ENCODE measurements at regions not wholly inside any gene's neighbourhood (a gene's known extent, or its start where the extent isn't known, plus 50 kb on each side); places are given as distances from the start of the nearest gene placed in this dataset.

GRCh38 chr2:111668274-111668616 is 215.7 kb downstream of the ANAPC1 start:
- no peak for DNase-seq
- in situ Hi-C loops (cut with MboI), result loop anchor here (25.0 kb wide), 1 partner anchor 181 kb away; no protein-coding TSS in a partner anchor
- no peak overlapping the region for H3K9ac ChIP-seq
- no peak overlapping the region for H2AFZ ChIP-seq
- TF ChIP-seq EZH2 (IDR thresholded peaks at IDR 0.05; ENCODE audit: insufficient read depth, poor library complexity, severe bottlenecking), result no peak
- no peak for TF ChIP-seq EZH2phosphoT487 (IDR thresholded peaks at IDR 0.05; ENCODE audit: insufficient read depth, low read depth)
- 98 to 99% methylated on average over 4 of the region's 4 CpGs for WGBS, 2 experiments (ENCODE audit: low coverage in 1 of 2, low lambda C conversion rate in 2 of 2, missing lambda C conversion rate in 2 of 2)
- no peaks in the 10 kb centered on the region for H3K36me3 ChIP-seq (ENCODE audit: low read depth)
- H3K4me3 ChIP-seq, result no peak overlapping the region
- H3K4me2 ChIP-seq (ENCODE audit: unreplicated experiment), result no peak overlapping the region
- H3K27me3 ChIP-seq (replicated peaks; ENCODE audit: insufficient read depth), result no peaks in the 10 kb centered on the region
- no peaks in the 10 kb centered on the region for H4K20me1 ChIP-seq (ENCODE audit: insufficient read depth)
- no peak overlapping the region for H3K27ac ChIP-seq
- H3K9me3 ChIP-seq (ENCODE audit: low read depth), result no peaks in the 10 kb centered on the region
- H3K4me1 ChIP-seq (ENCODE audit: insufficient read depth), result peaks cover 2% of the 10 kb centered on the region; the same call in 1 of the 2 replicates
- peaks cover 5% of the 10 kb centered on the region; the same call in 1 of the 2 replicates for H3F3A ChIP-seq (ENCODE audit: insufficient read depth)
- no peaks in the 10 kb centered on the region for H3K79me2 ChIP-seq (ENCODE audit: insufficient read depth)
- H3K9me2 ChIP-seq (ENCODE audit: insufficient read depth), result no peaks in the 10 kb centered on the region

GRCh38 chr2:111668741-111669140 is 215.3 kb downstream of the ANAPC1 start:
- H3K4me3 ChIP-seq, result no peak overlapping the region
- WGBS, 2 experiments (ENCODE audit: low coverage in 1 of 2, low lambda C conversion rate in 2 of 2, missing lambda C conversion rate in 2 of 2), result 90 to 94% methylated on average over 5 of the region's 5 CpGs
- no peaks in the 10 kb centered on the region for H3K9me3 ChIP-seq (ENCODE audit: low read depth)
- H2AFZ ChIP-seq, result no peak overlapping the region
- H3K4me1 ChIP-seq (ENCODE audit: insufficient read depth), result no peaks in the 10 kb centered on the region
- in situ Hi-C loops (cut with MboI), result loop anchor here (25.0 kb wide), 1 partner anchor 181 kb away; no protein-coding TSS in a partner anchor
- peaks cover under 1% of the 10 kb centered on the region; the same call in 1 of the 2 replicates for H3F3A ChIP-seq (ENCODE audit: insufficient read depth)
- no peak for DNase-seq
- no peak overlapping the region for H3K27ac ChIP-seq
- H3K79me2 ChIP-seq (ENCODE audit: insufficient read depth), result no peaks in the 10 kb centered on the region
- H3K9ac ChIP-seq, result no peak overlapping the region
- no peaks in the 10 kb centered on the region for H3K27me3 ChIP-seq (replicated peaks; ENCODE audit: insufficient read depth)
- no peak overlapping the region for H3K4me2 ChIP-seq (ENCODE audit: unreplicated experiment)
- no peaks in the 10 kb centered on the region for H4K20me1 ChIP-seq (ENCODE audit: insufficient read depth)
- TF ChIP-seq EZH2phosphoT487 (IDR thresholded peaks at IDR 0.05; ENCODE audit: insufficient read depth, low read depth) (no peak), EZH2 (IDR thresholded peaks at IDR 0.05; ENCODE audit: insufficient read depth, poor library complexity, severe bottlenecking) (no peak)
- no peaks in the 10 kb centered on the region for H3K36me3 ChIP-seq (ENCODE audit: low read depth)
- H3K9me2 ChIP-seq (ENCODE audit: insufficient read depth), result no peaks in the 10 kb centered on the region

DNA sequence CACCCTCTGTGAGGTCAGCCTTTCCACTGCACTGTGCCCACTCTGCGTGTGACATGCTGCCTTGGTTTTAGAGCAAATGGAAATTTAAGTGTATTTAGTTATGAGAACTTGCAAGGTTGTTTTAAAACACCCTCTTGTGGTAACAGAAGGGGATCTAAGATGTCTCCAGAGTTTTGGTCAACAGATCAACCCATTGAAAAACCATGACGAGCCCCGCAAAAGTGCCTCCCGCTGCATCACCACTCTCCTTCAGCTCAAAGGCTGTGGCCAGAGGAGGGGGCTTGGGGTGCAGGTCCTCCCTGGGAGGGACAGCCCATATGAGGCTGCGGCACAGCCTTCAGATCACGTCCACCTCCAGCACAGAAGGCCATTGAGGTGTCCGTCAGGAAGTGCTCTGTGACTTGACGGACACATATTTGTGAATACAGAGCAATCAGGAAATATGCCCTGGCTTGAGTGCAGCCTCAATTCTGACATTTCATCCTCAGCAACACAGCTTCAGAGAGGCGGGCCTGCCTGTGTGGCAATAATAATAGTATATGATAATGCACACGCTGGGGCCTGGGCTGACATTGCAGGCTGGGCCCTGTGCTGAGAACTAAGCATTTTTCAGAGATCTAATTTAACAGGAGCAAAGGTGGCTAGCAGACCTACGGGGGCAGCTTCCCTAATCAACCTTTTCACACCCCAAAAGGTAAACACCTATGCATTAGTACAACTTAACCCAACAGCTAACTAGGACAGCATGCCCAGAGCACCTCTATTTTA is 213.9 kb downstream of the ANAPC1 start:
- no peak overlapping the region for H3K4me3 ChIP-seq
- no peaks in the 10 kb centered on the region for H3K9me3 ChIP-seq (ENCODE audit: low read depth)
- no peak overlapping the region for H3K4me2 ChIP-seq (ENCODE audit: unreplicated experiment)
- TF ChIP-seq EZH2 (IDR thresholded peaks at IDR 0.05; ENCODE audit: insufficient read depth, poor library complexity, severe bottlenecking) (no peak), EZH2phosphoT487 (IDR thresholded peaks at IDR 0.05; ENCODE audit: insufficient read depth, low read depth) (no peak)
- no peaks in the 10 kb centered on the region for H3K27me3 ChIP-seq (replicated peaks; ENCODE audit: insufficient read depth)
- H3K9ac ChIP-seq, result no peak overlapping the region
- H3K27ac ChIP-seq, result no peak overlapping the region
- WGBS, 2 experiments (ENCODE audit: low coverage in 1 of 2, low lambda C conversion rate in 2 of 2, missing lambda C conversion rate in 2 of 2), result 97 to 98% methylated on average over 11 of the region's 11 CpGs
- H3K36me3 ChIP-seq (ENCODE audit: low read depth), result no peaks in the 10 kb centered on the region
- H3K9me2 ChIP-seq (ENCODE audit: insufficient read depth), result no peaks in the 10 kb centered on the region
- H3K4me1 ChIP-seq (ENCODE audit: insufficient read depth), result no peaks in the 10 kb centered on the region
- in situ Hi-C loops (cut with MboI), result loop anchor here (25.0 kb wide), 1 partner anchor 183 kb away; no protein-coding TSS in a partner anchor
- H3F3A ChIP-seq (ENCODE audit: insufficient read depth), result no peaks in the 10 kb centered on the region
- DNase-seq, result no peak
- H3K79me2 ChIP-seq (ENCODE audit: insufficient read depth), result no peaks in the 10 kb centered on the region
- H4K20me1 ChIP-seq (ENCODE audit: insufficient read depth), result no peaks in the 10 kb centered on the region
- no peak overlapping the region for H2AFZ ChIP-seq

DNA sequence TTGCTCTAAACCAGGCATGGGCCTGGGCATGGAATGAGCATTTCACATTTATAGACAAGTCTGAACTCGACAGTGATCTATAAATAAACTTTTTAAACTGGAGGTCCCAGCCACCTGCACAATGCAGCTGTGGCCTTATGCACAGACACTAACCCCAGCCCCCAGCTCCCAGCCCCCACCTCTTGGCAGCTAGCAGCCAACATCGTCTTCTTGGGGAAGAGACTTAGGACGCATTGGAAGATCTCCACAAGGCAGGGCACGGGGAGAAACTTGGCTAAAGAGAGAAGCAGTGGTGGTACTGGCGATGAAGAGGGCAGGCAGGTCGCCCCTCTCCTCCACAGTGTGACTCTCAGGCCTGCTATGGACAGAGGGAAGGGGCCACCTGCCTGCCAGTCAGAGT is 213.2 kb downstream of the ANAPC1 start:
- Histone ChIP-seq H3K79me2 (ENCODE audit: insufficient read depth) (no peaks in the 10 kb centered on the region), H3K9me2 (ENCODE audit: insufficient read depth) (no peaks in the 10 kb centered on the region), H3K36me3 (ENCODE audit: low read depth) (no peaks in the 10 kb centered on the region), H3K27ac (no peak overlapping the region), H3F3A (ENCODE audit: insufficient read depth) (no peaks in the 10 kb centered on the region), H3K4me3 (no peak overlapping the region), H2AFZ (no peak overlapping the region), H3K4me1 (ENCODE audit: insufficient read depth) (no peaks in the 10 kb centered on the region), H3K9ac (no peak overlapping the region), H3K9me3 (ENCODE audit: low read depth) (no peaks in the 10 kb centered on the region), H3K4me2 (ENCODE audit: unreplicated experiment) (no peak overlapping the region), H4K20me1 (ENCODE audit: insufficient read depth) (no peaks in the 10 kb centered on the region), H3K27me3 (replicated peaks; ENCODE audit: insufficient read depth) (no peaks in the 10 kb centered on the region)
- in situ Hi-C loops (cut with MboI), result loop anchor here (25.0 kb wide), 1 partner anchor 183 kb away; no protein-coding TSS in a partner anchor
- TF ChIP-seq EZH2 (IDR thresholded peaks at IDR 0.05; ENCODE audit: insufficient read depth, poor library complexity, severe bottlenecking) (no peak), EZH2phosphoT487 (IDR thresholded peaks at IDR 0.05; ENCODE audit: insufficient read depth, low read depth) (no peak)
- no peak for DNase-seq
- WGBS, 2 experiments (ENCODE audit: low coverage in 1 of 2, low lambda C conversion rate in 2 of 2, missing lambda C conversion rate in 2 of 2), result 90 to 94% methylated on average over 6 of the region's 6 CpGs

All from GM23248 (cell line).